HCT116 (cell line): ENCODE measurements at regions not wholly inside any gene's neighbourhood (a gene's known extent, or its start where the extent isn't known, plus 50 kb on each side); places are given as distances from the start of the nearest gene placed in this dataset.
"Not testable (repeated sequence)": the region's sequence is repeated elsewhere in the genome, so short reads cannot be mapped to it uniquely, and the experiment has no call there.

Experiments used
- ATAC-seq: fragments of 200-7000 bp; cut with Tn5 transposase; 2 replicates; pipeline ENCODE4 v1.9.1; 2020; ENCODE audit warnings: mild to moderate bottlenecking, moderate library complexity
- BruUV-seq: library from RNA; stranded (reverse); fragments of 400-500 nt; replicated peaks from 2 replicates; lab custom pipeline; 2021; lab: Mats Ljungman, UMichigan
- CTCF ChIA-PET: fragments of 300-600 bp; sonication (Branson Sonifier 250); formaldehyde crosslinking; loops from one replicate; lab custom pipeline; 2021; ENCODE audit warnings: antibody characterized with exemption; lab: Charles Lee
- POLR2A ChIA-PET: fragments of 300-600, 350-600 bp; sonication (Branson Sonifier 250); formaldehyde crosslinking; loops from one replicate; lab custom pipeline; 2021; ENCODE audit warnings: antibody characterized with exemption; lab: Charles Lee
- RAD21 ChIA-PET, 2 experiments: fragments of 300-600 bp; sonication (Branson Sonifier 250); formaldehyde crosslinking; loops; one replicate each; lab custom pipeline; 2023; ENCODE audit warnings: low total read pairs in 2 of 2; ENCODE audit not compliant: uncharacterized antibody in 2 of 2, unreplicated experiment in 2 of 2, low non-redundant PET in 1 of 2; lab: Charles Lee
- DNase-seq: peaks from one replicate; pipeline ENCODE4 v3.0.0-alpha.2; 2010; ENCODE audit warnings: low read depth, low spot score
- H2AFZ ChIP-seq: fragments of 200-600 bp; shearing (Covaris generic), sonication (generic); 2 replicates; pipeline ENCODE4 v1.6.1; 2017; ENCODE audit warnings: low read depth, mixed run types, mixed read lengths, antibody characterized with exemption, low read length; ENCODE audit not compliant: poor library complexity, severe bottlenecking
- H3K27ac ChIP-seq: 2 replicates; pipeline ENCODE4 v1.5.1; 2012; ENCODE audit warnings: low read depth, low read length
- H3K27me3 ChIP-seq: fragments of 200-600 bp; sonication (generic); 2 replicates; pipeline ENCODE4 v1.6.1; 2016; ENCODE audit warnings: mixed run types, low read length, mixed read lengths; ENCODE audit not compliant: insufficient read depth
- H3K36me3 ChIP-seq, 2 experiments: fragments of 200-500 bp in 1 of 2; fragments of 200-600 bp in 1 of 2; sonication (Bioruptor generic) in 1 of 2; sonication (generic) in 1 of 2; 2 replicates each; pipeline versions ENCODE4 v1.5.1 to v1.6.1; 2014 to 2016; ENCODE audit warnings: low read length in 2 of 2, inconsistent platforms in 1 of 2, mixed read lengths in 1 of 2, mixed run types in 1 of 2; ENCODE audit not compliant: insufficient read depth in 2 of 2, control insufficient read depth in 1 of 2
- H3K4me1 ChIP-seq, 2 experiments: fragments of 200-600 bp in 1 of 2; sonication (generic) in 1 of 2; 2 replicates each; pipeline versions ENCODE4 v1.5.1 to v1.6.1; 2012 to 2017; ENCODE audit warnings: low read length in 2 of 2, inconsistent platforms in 1 of 2, mild to moderate bottlenecking in 1 of 2, mixed read lengths in 1 of 2, mixed run types in 1 of 2, moderate library complexity in 1 of 2; ENCODE audit not compliant: insufficient read depth in 2 of 2, control insufficient read depth in 1 of 2
- H3K4me2 ChIP-seq: fragments of 200-600 bp; sonication (generic); 2 replicates; pipeline ENCODE4 v1.6.1; 2017; ENCODE audit warnings: mixed run types, low read length, mixed read lengths
- H3K4me3 ChIP-seq, 2 experiments: fragments of 200-600 bp in 1 of 2; sonication (generic) in 1 of 2; replicated peaks in 1 of 2; 2 replicates each; pipeline ENCODE4 v1.5.1; 2011 to 2016; ENCODE audit warnings: low read length in 2 of 2, control low read depth in 1 of 2, low read depth in 1 of 2, mild to moderate bottlenecking in 1 of 2, mixed read lengths in 1 of 2, mixed run types in 1 of 2
- H3K79me2 ChIP-seq: fragments of 200-600 bp; sonication (generic); 2 replicates; pipeline ENCODE4 v1.6.1; 2017; ENCODE audit warnings: mild to moderate bottlenecking, mixed run types, low read length, moderate library complexity, mixed read lengths; ENCODE audit not compliant: insufficient read depth
- H3K9ac ChIP-seq: fragments of 200-600 bp; sonication (generic); 2 replicates; pipeline ENCODE4 v1.6.1; 2016; ENCODE audit warnings: low read length, mixed read lengths
- H3K9me2 ChIP-seq: fragments of 200-600 bp; sonication (generic), shearing (Covaris generic); 2 replicates; pipeline ENCODE4 v1.6.1; 2017; ENCODE audit warnings: mixed run types, mild to moderate bottlenecking, moderate library complexity; ENCODE audit not compliant: insufficient read depth
- H3K9me3 ChIP-seq, 2 experiments: fragments of 200-500 bp in 1 of 2; fragments of 200-600 bp in 1 of 2; sonication (Bioruptor generic) in 1 of 2; sonication (generic) in 1 of 2; 2 replicates each; pipeline ENCODE4 v1.6.1; 2014 to 2017; ENCODE audit warnings: low read length in 2 of 2, mixed read lengths in 2 of 2, inconsistent platforms in 1 of 2, low read depth in 1 of 2, mild to moderate bottlenecking in 1 of 2, mixed run types in 1 of 2, moderate library complexity in 1 of 2; ENCODE audit not compliant: control insufficient read depth in 1 of 2, insufficient read depth in 1 of 2
- H4K20me1 ChIP-seq: fragments of 200-600 bp; sonication (generic), shearing (Covaris generic); 2 replicates; pipeline ENCODE4 v1.6.1; 2017; ENCODE audit warnings: mixed run types, mild to moderate bottlenecking, moderate library complexity; ENCODE audit not compliant: insufficient read depth
- CEBPB ChIP-seq: IDR thresholded peaks from 2 replicates; pipeline ENCODE4 v1.6.1; 2012; ENCODE audit warnings: low read depth
- ELF1 ChIP-seq: IDR thresholded peaks from 2 replicates; pipeline ENCODE4 v1.6.1; 2012; ENCODE audit warnings: low read depth, borderline replicate concordance
- EZH2 ChIP-seq: fragments of 200-600 bp; sonication (generic); IDR thresholded peaks from 2 replicates; pipeline ENCODE4 v1.6.1; 2017; ENCODE audit warnings: antibody characterized with exemption, mixed run types
- EZH2phosphoT487 ChIP-seq: fragments of 200-600 bp; IDR thresholded peaks from 2 replicates; pipeline ENCODE4 v1.6.1; 2018; ENCODE audit warnings: antibody characterized with exemption, borderline replicate concordance
- POLR2A ChIP-seq: IDR thresholded peaks from 2 replicates; pipeline ENCODE4 v1.7.0; 2011; ENCODE audit warnings: borderline replicate concordance; ENCODE audit not compliant: insufficient read depth, insufficient read length; ENCODE audit errors: extremely low read depth
- YY1 ChIP-seq: IDR thresholded peaks from 2 replicates; pipeline ENCODE4 v1.6.1; 2011; ENCODE audit warnings: low read length, low read depth, moderate library complexity, mild to moderate bottlenecking; ENCODE audit not compliant: insufficient replicate concordance; ENCODE audit errors: extremely low read depth
- intact Hi-C: fragments of 100-400 bp; cut with micrococcal nuclease; formaldehyde crosslinking; loops from 2 replicates; pipeline ENCODE4 v1.10.0; 2022
- TF ChIP-seq, protein P1 (sequence below): IDR thresholded peaks from 2 replicates; pipeline ENCODE4 v1.6.1; 2012

DNA sequence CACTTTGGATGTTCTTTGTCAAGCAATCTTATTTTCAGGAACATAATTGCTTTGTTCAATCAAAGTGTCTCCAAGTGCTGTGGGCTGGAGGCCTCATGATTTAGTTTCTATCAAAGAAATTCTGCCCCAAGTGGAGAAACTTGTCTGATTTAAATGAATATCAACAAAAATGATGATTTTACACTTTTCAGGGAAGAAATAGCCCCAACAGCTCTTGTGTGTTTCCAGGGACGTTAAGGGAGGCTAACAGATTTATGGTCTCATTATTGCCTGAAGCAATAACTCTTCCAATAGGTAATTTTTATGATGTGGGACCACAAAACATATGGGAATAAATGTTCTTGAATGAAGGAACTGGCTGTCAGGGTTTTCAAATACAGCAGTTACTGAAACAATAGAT is 699.1 kb downstream of the FAM181B start:
- H3K9ac ChIP-seq = no peak overlapping the region
- no peak overlapping the region for H3K4me2 ChIP-seq
- H4K20me1 ChIP-seq = no peaks in the 10 kb centered on the region; the same call in 1 of the 2 replicates
- no peak for TF ChIP-seq ELF1
- TF ChIP-seq, protein P1, sequence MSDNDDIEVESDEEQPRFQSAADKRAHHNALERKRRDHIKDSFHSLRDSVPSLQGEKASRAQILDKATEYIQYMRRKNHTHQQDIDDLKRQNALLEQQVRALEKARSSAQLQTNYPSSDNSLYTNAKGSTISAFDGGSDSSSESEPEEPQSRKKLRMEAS = no peak
- no peak for TF ChIP-seq EZH2
- no peak for TF ChIP-seq CEBPB
- TF ChIP-seq YY1 = no peak
- TF ChIP-seq EZH2phosphoT487 = no peak
- TF ChIP-seq POLR2A = no peak
- H3K79me2 ChIP-seq = no peaks in the 10 kb centered on the region
- H3K27me3 ChIP-seq = no peaks in the 10 kb centered on the region
- H3K9me3 ChIP-seq = peaks cover 7 to 18% of the 10 kb centered on the region in 2 experiments; a peak in 3 of 4 replicates
- POLR2A ChIA-PET = no interaction called here
- H3K36me3 ChIP-seq = no peaks in the 10 kb centered on the region
- CTCF ChIA-PET = no interaction called here
- no peak for ATAC-seq
- no peak for DNase-seq
- H3K9me2 ChIP-seq = no peaks in the 10 kb centered on the region
- RAD21 ChIA-PET = no interaction called here
- no TSS peak for BruUV-seq
- no peak overlapping the region for H2AFZ ChIP-seq
- H3K4me1 ChIP-seq = no peaks in the 10 kb centered on the region
- intact Hi-C loops = no loop called here
- H3K27ac ChIP-seq = no peak overlapping the region
- no peak overlapping the region for H3K4me3 ChIP-seq

DNA sequence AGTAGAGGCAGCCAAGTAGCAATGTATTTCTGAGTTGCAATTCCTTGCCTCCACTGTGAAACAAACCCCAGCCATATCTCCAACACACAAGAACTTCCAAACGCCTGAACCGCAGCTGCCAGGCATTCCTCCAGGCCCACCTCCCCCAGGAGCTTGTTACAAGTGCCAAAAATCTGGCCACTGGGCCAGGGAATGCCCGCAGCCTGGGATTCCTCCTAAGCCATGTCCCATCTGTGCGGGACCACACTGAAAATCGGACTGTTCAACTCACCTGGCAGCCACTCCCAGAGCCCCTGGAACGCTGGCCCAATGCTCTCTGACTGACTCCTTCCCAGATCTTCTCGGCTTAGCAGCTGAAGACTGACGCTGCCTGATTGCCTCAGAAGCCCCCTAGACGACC is 706.3 kb downstream of the FAM181B start:
- H3K4me3 ChIP-seq, H3K36me3 ChIP-seq, DNase-seq, ATAC-seq, CTCF ChIA-PET, H3K27ac ChIP-seq, H3K79me2 ChIP-seq, H3K9me3 ChIP-seq, H3K9ac ChIP-seq, H3K27me3 ChIP-seq, POLR2A ChIA-PET, H2AFZ ChIP-seq, BruUV-seq, RAD21 ChIA-PET, H3K9me2 ChIP-seq, H4K20me1 ChIP-seq, H3K4me1 ChIP-seq, H3K4me2 ChIP-seq, intact Hi-C loops: not testable (repeated sequence)
